HL-60 (cell line): ENCODE measurements at regions not wholly inside any gene's neighbourhood (a gene's known extent, or its start where the extent isn't known, plus 50 kb on each side); places are given as distances from the start of the nearest gene placed in this dataset.

Experiments used
- DNase-seq, 2 experiments: peaks; one replicate each; pipeline ENCODE4 v3.0.0-alpha.2; 2010 to 2020; ENCODE audit warnings: low read depth in 1 of 2, low spot score in 1 of 2
- H3K27ac ChIP-seq: fragments of 250-450 bp; sonication (Bioruptor Pico); replicated peaks from 2 replicates; pipeline ENCODE4 v1.5.1; 2020; ENCODE audit warnings: mild to moderate bottlenecking, moderate library complexity
- H3K27me3 ChIP-seq: fragments of 250-450 bp; sonication (Bioruptor Pico); 2 replicates; pipeline ENCODE4 v1.5.1; 2021; ENCODE audit warnings: mild to moderate bottlenecking, moderate library complexity; ENCODE audit not compliant: insufficient read depth, poor library complexity, severe bottlenecking
- H3K4me3 ChIP-seq: replicated peaks from 2 replicates; pipeline ENCODE4 v1.5.1; 2011; ENCODE audit warnings: mild to moderate bottlenecking, control low read depth, low read length; ENCODE audit not compliant: insufficient read depth
- GABPA ChIP-seq: IDR thresholded peaks from 2 replicates; pipeline ENCODE4 v1.6.1; 2012; ENCODE audit warnings: low read depth
- POLR2AphosphoS5 ChIP-seq: IDR thresholded peaks from 2 replicates; pipeline ENCODE4 v1.6.1; 2012; ENCODE audit warnings: low read depth
- REST ChIP-seq: IDR thresholded peaks from 2 replicates; pipeline ENCODE4 v1.6.1; 2012; ENCODE audit warnings: low read depth; ENCODE audit not compliant: insufficient replicate concordance
- SPI1 ChIP-seq: IDR thresholded peaks from 2 replicates; pipeline ENCODE4 v1.6.1; 2012; ENCODE audit warnings: low read depth, mild to moderate bottlenecking, borderline replicate concordance
- TF ChIP-seq, protein P1 (sequence below): IDR thresholded peaks from one replicate; pipeline ENCODE4 v1.5.1; 2011; ENCODE audit warnings: low read length, control low read depth, inconsistent platforms; ENCODE audit not compliant: insufficient read depth

GRCh38 chr11:87384078-87384729 is 346.5 kb downstream of the TMEM135 start:
- Histone ChIP-seq H3K4me3 (no peak overlapping the region), H3K27ac (no peak overlapping the region), H3K27me3 (no peaks in the 10 kb centered on the region)
- no peak for TF ChIP-seq SPI1
- TF ChIP-seq POLR2AphosphoS5: no peak
- TF ChIP-seq REST: no peak
- no peak for TF ChIP-seq GABPA
- TF ChIP-seq, protein P1, sequence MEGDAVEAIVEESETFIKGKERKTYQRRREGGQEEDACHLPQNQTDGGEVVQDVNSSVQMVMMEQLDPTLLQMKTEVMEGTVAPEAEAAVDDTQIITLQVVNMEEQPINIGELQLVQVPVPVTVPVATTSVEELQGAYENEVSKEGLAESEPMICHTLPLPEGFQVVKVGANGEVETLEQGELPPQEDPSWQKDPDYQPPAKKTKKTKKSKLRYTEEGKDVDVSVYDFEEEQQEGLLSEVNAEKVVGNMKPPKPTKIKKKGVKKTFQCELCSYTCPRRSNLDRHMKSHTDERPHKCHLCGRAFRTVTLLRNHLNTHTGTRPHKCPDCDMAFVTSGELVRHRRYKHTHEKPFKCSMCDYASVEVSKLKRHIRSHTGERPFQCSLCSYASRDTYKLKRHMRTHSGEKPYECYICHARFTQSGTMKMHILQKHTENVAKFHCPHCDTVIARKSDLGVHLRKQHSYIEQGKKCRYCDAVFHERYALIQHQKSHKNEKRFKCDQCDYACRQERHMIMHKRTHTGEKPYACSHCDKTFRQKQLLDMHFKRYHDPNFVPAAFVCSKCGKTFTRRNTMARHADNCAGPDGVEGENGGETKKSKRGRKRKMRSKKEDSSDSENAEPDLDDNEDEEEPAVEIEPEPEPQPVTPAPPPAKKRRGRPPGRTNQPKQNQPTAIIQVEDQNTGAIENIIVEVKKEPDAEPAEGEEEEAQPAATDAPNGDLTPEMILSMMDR: no peak
- DNase-seq: no peak

- TF ChIP-seq GABPA: no peak
- TF ChIP-seq SPI1: no peak
- TF ChIP-seq REST: no peak
- TF ChIP-seq POLR2AphosphoS5: no peak
- TF ChIP-seq, protein P1: no peak
- DNase-seq: no peak
- Histone ChIP-seq H3K27me3 (peaks cover 1% of the 10 kb centered on the region), H3K27ac (no peak overlapping the region), H3K4me3 (no peak overlapping the region)
Observed at GRCh38 chr11:87374038-87374807, 336.5 kb downstream of the TMEM135 start.
